ENCODE measurements at regions not wholly inside any gene's neighbourhood (a gene's known extent, or its start where the extent isn't known, plus 50 kb on each side); places are given as distances from the start of the nearest gene placed in this dataset.

GRCh38 chr2:38163579-38163978 lies 87.6 kb upstream of the CYP1B1 start:
- Histone ChIP-seq H3K4me3 (ENCODE audit: low read depth, low read length) (no peak overlapping the region), H3K27me3 (ENCODE audit: control insufficient read depth, insufficient read depth, low read length) (peaks cover 8% of the 10 kb centered on the region), H3K36me3 (ENCODE audit: control insufficient read depth, insufficient read depth, low read length) (no peaks in the 10 kb centered on the region)
- CTCF ChIA-PET, result no interaction called here
- DNase-seq (ENCODE audit: low read depth), result no peak
- no peak for TF ChIP-seq CTCF (IDR thresholded peaks at IDR 0.05; ENCODE audit: insufficient read depth, low read depth, low read length)
- POLR2A ChIA-PET, result no interaction called here

- POLR2A ChIA-PET, result no interaction called here
- no peak for TF ChIP-seq CTCF (IDR thresholded peaks at IDR 0.05; ENCODE audit: insufficient read depth, low read depth, low read length)
- no peak for DNase-seq (ENCODE audit: low read depth)
- CTCF ChIA-PET, result no interaction called here
- Histone ChIP-seq H3K27me3 (ENCODE audit: control insufficient read depth, insufficient read depth, low read length) (peaks cover 8% of the 10 kb centered on the region), H3K4me3 (ENCODE audit: low read depth, low read length) (no peak overlapping the region), H3K36me3 (ENCODE audit: control insufficient read depth, insufficient read depth, low read length) (no peaks in the 10 kb centered on the region)
Observed at GRCh38 chr2:38163006-38163405, 87.1 kb upstream of the CYP1B1 start.

- no peak for DNase-seq (ENCODE audit: low read depth)
Observed at GRCh38 chr2:38160516-38160915, 84.6 kb upstream of the CYP1B1 start.

GRCh38 chr2:38159597-38159996 lies 83.6 kb upstream of the CYP1B1 start:
- CTCF ChIA-PET, result no interaction called here
- H3K27me3 ChIP-seq (ENCODE audit: control insufficient read depth, insufficient read depth, low read length), result peaks cover 9% of the 10 kb centered on the region
- no peaks in the 10 kb centered on the region for H3K36me3 ChIP-seq (ENCODE audit: control insufficient read depth, insufficient read depth, low read length)
- no peak for DNase-seq (ENCODE audit: low read depth)
- no peak overlapping the region for H3K4me3 ChIP-seq (ENCODE audit: low read depth, low read length)
- no peak for TF ChIP-seq CTCF (IDR thresholded peaks at IDR 0.05; ENCODE audit: insufficient read depth, low read depth, low read length)
- POLR2A ChIA-PET, result no interaction called here

More at GRCh38 chr2:38160516-38160915, 84.6 kb upstream of the CYP1B1 start:
- H3K36me3 ChIP-seq (ENCODE audit: control insufficient read depth, insufficient read depth, low read length), result no peaks in the 10 kb centered on the region
- peaks cover 12% of the 10 kb centered on the region for H3K27me3 ChIP-seq (ENCODE audit: control insufficient read depth, insufficient read depth, low read length)
- no peak for TF ChIP-seq CTCF (IDR thresholded peaks at IDR 0.05; ENCODE audit: insufficient read depth, low read depth, low read length)
- H3K4me3 ChIP-seq (ENCODE audit: low read depth, low read length), result no peak overlapping the region
- CTCF ChIA-PET, result interaction anchor here (0.7 kb wide), 1 partner anchor 12 kb away, joined by 3 read pairs; no protein-coding TSS in a partner anchor
- POLR2A ChIA-PET, result interaction anchor here (0.6 kb wide), 1 partner anchor 9 kb away, joined by 4 read pairs; no protein-coding TSS in a partner anchor

GRCh38 chr2:38159191-38159590 lies 83.2 kb upstream of the CYP1B1 start:
- H3K36me3 ChIP-seq (ENCODE audit: control insufficient read depth, insufficient read depth, low read length), result no peaks in the 10 kb centered on the region
- TF ChIP-seq CTCF (IDR thresholded peaks at IDR 0.05; ENCODE audit: insufficient read depth, low read depth, low read length), result no peak
- no peak overlapping the region for H3K4me3 ChIP-seq (ENCODE audit: low read depth, low read length)
- CTCF ChIA-PET, result no interaction called here
- H3K27me3 ChIP-seq (ENCODE audit: control insufficient read depth, insufficient read depth, low read length), result peaks cover 9% of the 10 kb centered on the region
- no peak for DNase-seq (ENCODE audit: low read depth)
- POLR2A ChIA-PET, result no interaction called here

All from BJ (cell line).